SU-DHL-6 (cell line): ENCODE measurements at regions not wholly inside any gene's neighbourhood (a gene's known extent, or its start where the extent isn't known, plus 50 kb on each side); places are given as distances from the start of the nearest gene placed in this dataset.

Experiments used
- H2AFZ ChIP-seq: fragments of 200-600 bp; sonication (generic); 2 replicates; pipeline ENCODE4 v1.6.1; 2014; ENCODE audit warnings: low read depth, mild to moderate bottlenecking, moderate library complexity, mixed read lengths, antibody characterized with exemption, low read length; ENCODE audit not compliant: severe bottlenecking
- H3F3A ChIP-seq: fragments of 200-600 bp; shearing (Covaris generic); 2 replicates; pipeline ENCODE4 v1.6.0; 2016; ENCODE audit warnings: antibody characterized with exemption, mild to moderate bottlenecking; ENCODE audit not compliant: insufficient read depth
- H3K27ac ChIP-seq: fragments of 200-600 bp; sonication (generic); 2 replicates; pipeline ENCODE4 v1.5.1; 2016; ENCODE audit warnings: low read depth, mild to moderate bottlenecking, low read length, moderate library complexity, mixed read lengths
- H3K27me3 ChIP-seq: fragments of 200-600 bp; sonication (generic), shearing (Covaris generic); 2 replicates; pipeline ENCODE4 v1.6.0; 2014; ENCODE audit warnings: mild to moderate bottlenecking, low read length
- H3K36me3 ChIP-seq: fragments of 200-600 bp; sonication (generic); 2 replicates; pipeline ENCODE4 v1.6.1; 2014; ENCODE audit warnings: mild to moderate bottlenecking, low read length, mixed read lengths
- H3K4me2 ChIP-seq: fragments of 300-600, 200-600 bp; shearing (Covaris generic), sonication (generic); 2 replicates; pipeline ENCODE4 v1.6.0; 2014; ENCODE audit warnings: low read length, low read depth, mild to moderate bottlenecking; ENCODE audit not compliant: poor library complexity, severe bottlenecking
- H3K4me3 ChIP-seq: fragments of 200-600 bp; sonication (generic); 2 replicates; pipeline ENCODE4 v1.5.1; 2014; ENCODE audit warnings: antibody characterized with exemption, low read length, mild to moderate bottlenecking, mixed read lengths; ENCODE audit not compliant: insufficient read depth, poor library complexity, severe bottlenecking
- H3K79me2 ChIP-seq: fragments of 200-600 bp; sonication (generic); 2 replicates; pipeline ENCODE4 v1.6.1; 2014; ENCODE audit warnings: mild to moderate bottlenecking, low read length, moderate library complexity; ENCODE audit not compliant: insufficient read depth
- H3K9ac ChIP-seq: fragments of 200-600 bp; sonication (generic); 2 replicates; pipeline ENCODE4 v1.7.0; 2014; ENCODE audit warnings: mild to moderate bottlenecking, low read length
- H3K9me2 ChIP-seq: fragments of 200-600 bp; sonication (generic); replicated peaks from 2 replicates; pipeline ENCODE4 v1.6.1; 2014; ENCODE audit warnings: low read length; ENCODE audit not compliant: insufficient read depth
- H3K9me3 ChIP-seq: fragments of 200-600 bp; sonication (generic); 2 replicates; pipeline ENCODE4 v1.6.1; 2014; ENCODE audit warnings: low read length, mixed read lengths; ENCODE audit not compliant: insufficient read depth
- H4K20me1 ChIP-seq: fragments of 200-600 bp; sonication (generic); 2 replicates; pipeline ENCODE4 v1.6.1; 2014; ENCODE audit warnings: low read depth, mild to moderate bottlenecking, antibody characterized with exemption, low read length, moderate library complexity, mixed read lengths
- CTCF ChIP-seq: fragments of 200-600 bp; sonication (generic); IDR thresholded peaks from one replicate; pipeline ENCODE4 v1.5.1; 2017; ENCODE audit warnings: antibody characterized with exemption, mild to moderate bottlenecking, low read length, moderate library complexity; ENCODE audit not compliant: insufficient read depth, poor library complexity, severe bottlenecking
- EZH2phosphoT487 ChIP-seq: fragments of 200-600 bp; sonication (generic), shearing (Covaris generic); conservative IDR thresholded peaks from 2 replicates; pipeline ENCODE4 v1.6.1; 2018; ENCODE audit warnings: mild to moderate bottlenecking, antibody characterized with exemption, low read length, moderate library complexity, mixed read lengths

DNA sequence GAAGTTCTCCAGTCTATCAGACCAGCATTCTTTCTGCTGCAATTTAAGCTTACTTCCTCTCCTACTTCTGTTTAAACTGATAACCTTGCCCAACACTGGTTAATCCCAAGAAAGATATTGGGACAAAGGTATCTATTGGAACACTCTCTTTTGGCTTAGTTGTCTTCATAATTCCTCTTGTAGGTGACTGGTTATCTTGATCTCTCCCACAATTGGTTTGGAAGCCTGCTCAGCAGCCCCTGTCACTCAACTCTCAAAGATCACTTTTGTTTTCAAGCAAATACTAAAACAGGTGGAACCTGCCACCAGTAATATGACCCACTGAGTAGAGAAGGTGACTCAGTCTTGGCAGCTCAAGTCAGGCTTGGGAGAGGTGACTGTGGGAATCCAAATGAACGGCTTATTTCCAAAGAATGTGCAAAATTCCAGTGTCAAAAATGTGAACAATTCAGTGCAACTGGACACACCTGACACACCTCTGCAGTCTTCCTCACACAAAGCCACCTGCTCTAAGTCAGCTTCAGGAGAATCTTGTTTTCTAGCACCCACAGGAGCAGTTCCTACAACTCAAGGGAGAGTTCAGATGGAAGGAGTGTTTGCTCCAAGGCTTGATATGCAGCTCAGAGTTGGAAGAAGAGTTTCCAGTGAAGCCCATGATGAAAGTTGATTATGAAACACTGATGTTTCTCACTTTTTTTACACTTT is 83.2 kb upstream of the SLC38A2 start:
- Histone ChIP-seq H3K4me2 (no peak overlapping the region), H2AFZ (no peak overlapping the region), H3K9me2 (no peaks in the 10 kb centered on the region), H3K79me2 (no peaks in the 10 kb centered on the region), H3F3A (no peaks in the 10 kb centered on the region), H4K20me1 (no peaks in the 10 kb centered on the region), H3K27ac (no peak overlapping the region), H3K9me3 (no peaks in the 10 kb centered on the region), H3K27me3 (no peaks in the 10 kb centered on the region; the same call in 1 of the 2 replicates), H3K4me3 (no peak overlapping the region), H3K36me3 (no peaks in the 10 kb centered on the region), H3K9ac (no peak overlapping the region)
- TF ChIP-seq CTCF, result no peak
- TF ChIP-seq EZH2phosphoT487, result no peak

GRCh38 chr12:46454981-46455380 is 82.4 kb upstream of the SLC38A2 start:
- H4K20me1 ChIP-seq, result no peaks in the 10 kb centered on the region
- no peaks in the 10 kb centered on the region for H3K9me2 ChIP-seq
- no peak overlapping the region for H2AFZ ChIP-seq
- no peak overlapping the region for H3K9ac ChIP-seq
- no peak overlapping the region for H3K27ac ChIP-seq
- H3K79me2 ChIP-seq, result no peaks in the 10 kb centered on the region
- no peaks in the 10 kb centered on the region for H3K36me3 ChIP-seq
- no peak overlapping the region for H3K4me3 ChIP-seq
- no peak overlapping the region for H3K4me2 ChIP-seq
- H3F3A ChIP-seq, result no peaks in the 10 kb centered on the region
- H3K9me3 ChIP-seq, result no peaks in the 10 kb centered on the region
- no peak for TF ChIP-seq CTCF
- no peak for TF ChIP-seq EZH2phosphoT487
- no peaks in the 10 kb centered on the region; the same call in 1 of the 2 replicates for H3K27me3 ChIP-seq

DNA sequence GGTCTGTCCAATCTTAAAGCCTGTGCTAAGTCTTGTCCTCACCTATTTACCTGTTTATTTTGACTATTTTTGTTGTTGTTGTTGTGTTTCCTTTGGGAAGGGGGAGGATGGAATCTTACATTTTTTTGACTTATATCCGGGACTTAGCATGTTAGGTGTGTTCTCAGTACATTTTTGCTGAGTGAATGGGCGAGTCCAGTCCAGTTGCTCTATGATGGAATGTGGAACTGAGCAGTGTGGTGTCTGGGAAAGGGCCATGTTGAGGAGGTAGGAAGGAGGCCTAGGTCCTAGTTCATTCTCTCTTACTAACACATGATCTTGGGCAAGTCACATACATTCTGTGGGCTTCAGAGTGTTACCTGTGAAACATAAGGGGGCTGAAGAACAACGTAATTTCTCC is 80.9 kb upstream of the SLC38A2 start:
- Histone ChIP-seq H4K20me1 (no peaks in the 10 kb centered on the region), H3K9ac (no peak overlapping the region), H3K9me3 (no peaks in the 10 kb centered on the region), H3K27me3 (no peaks in the 10 kb centered on the region; the same call in 1 of the 2 replicates), H3K4me3 (no peak overlapping the region), H3K9me2 (no peaks in the 10 kb centered on the region), H3K79me2 (no peaks in the 10 kb centered on the region), H3K27ac (no peak overlapping the region), H3K36me3 (no peaks in the 10 kb centered on the region), H2AFZ (no peak overlapping the region), H3K4me2 (no peak overlapping the region), H3F3A (no peaks in the 10 kb centered on the region)
- TF ChIP-seq EZH2phosphoT487, result no peak
- no peak for TF ChIP-seq CTCF
